ENCODE measurements at regions not wholly inside any gene's neighbourhood (a gene's known extent, or its start where the extent isn't known, plus 50 kb on each side); places are given as distances from the start of the nearest gene placed in this dataset.

GRCh38 chr1:14034506-14034905, 334.5 kb downstream of the PRDM2 start:
- H3K4me3 ChIP-seq (replicated peaks in 1 of 3; ENCODE audit: insufficient read depth in 1 of 3, low read depth in 1 of 3, low read length in 3 of 3), result no peak overlapping the region
- no peak overlapping the region for H3K9ac ChIP-seq (replicated peaks; ENCODE audit: extremely low read depth, insufficient read depth, low read length)
- dilution Hi-C loops (cut with MboI; ENCODE audit: extremely low pct_ligation_motif_present, low sequenced_read_pairs) (no loop called here), intact Hi-C loops (cut with micrococcal nuclease) (no loop called here)
- TF ChIP-seq JUN (IDR thresholded peaks at IDR 0.05; ENCODE audit: borderline replicate concordance, insufficient read depth, insufficient read length, low read depth) (no peak), POLR2AphosphoS5 (IDR thresholded peaks at IDR 0.05; ENCODE audit: insufficient read depth, low read depth, low read length) (no peak), MYC (IDR thresholded peaks at IDR 0.05; ENCODE audit: low read depth, low read length) (no peak), GATA2 (IDR thresholded peaks at IDR 0.05; ENCODE audit: insufficient read depth, insufficient read length, low read depth, low read length) (no peak), EZH2 (IDR thresholded peaks at IDR 0.05; ENCODE audit: borderline replicate concordance, low read depth, low read length, severe bottlenecking) (no peak), POLR2A (IDR thresholded peaks at IDR 0.05; ENCODE audit: low read depth, low read length) (no peak), FOS (IDR thresholded peaks at IDR 0.05; ENCODE audit: borderline replicate concordance, insufficient read depth, low read length) (no peak)
- TF ChIP-seq, protein P1, sequence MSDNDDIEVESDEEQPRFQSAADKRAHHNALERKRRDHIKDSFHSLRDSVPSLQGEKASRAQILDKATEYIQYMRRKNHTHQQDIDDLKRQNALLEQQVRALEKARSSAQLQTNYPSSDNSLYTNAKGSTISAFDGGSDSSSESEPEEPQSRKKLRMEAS (IDR thresholded peaks at IDR 0.05; ENCODE audit: insufficient read depth, insufficient read length), result no peak
- TF ChIP-seq, protein P2, sequence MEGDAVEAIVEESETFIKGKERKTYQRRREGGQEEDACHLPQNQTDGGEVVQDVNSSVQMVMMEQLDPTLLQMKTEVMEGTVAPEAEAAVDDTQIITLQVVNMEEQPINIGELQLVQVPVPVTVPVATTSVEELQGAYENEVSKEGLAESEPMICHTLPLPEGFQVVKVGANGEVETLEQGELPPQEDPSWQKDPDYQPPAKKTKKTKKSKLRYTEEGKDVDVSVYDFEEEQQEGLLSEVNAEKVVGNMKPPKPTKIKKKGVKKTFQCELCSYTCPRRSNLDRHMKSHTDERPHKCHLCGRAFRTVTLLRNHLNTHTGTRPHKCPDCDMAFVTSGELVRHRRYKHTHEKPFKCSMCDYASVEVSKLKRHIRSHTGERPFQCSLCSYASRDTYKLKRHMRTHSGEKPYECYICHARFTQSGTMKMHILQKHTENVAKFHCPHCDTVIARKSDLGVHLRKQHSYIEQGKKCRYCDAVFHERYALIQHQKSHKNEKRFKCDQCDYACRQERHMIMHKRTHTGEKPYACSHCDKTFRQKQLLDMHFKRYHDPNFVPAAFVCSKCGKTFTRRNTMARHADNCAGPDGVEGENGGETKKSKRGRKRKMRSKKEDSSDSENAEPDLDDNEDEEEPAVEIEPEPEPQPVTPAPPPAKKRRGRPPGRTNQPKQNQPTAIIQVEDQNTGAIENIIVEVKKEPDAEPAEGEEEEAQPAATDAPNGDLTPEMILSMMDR (IDR thresholded peaks at IDR 0.05; ENCODE audit: extremely low read depth in 1 of 2, insufficient read depth in 1 of 2, low read depth in 1 of 2, low read length in 2 of 2), result no peak
- H3K27ac ChIP-seq (ENCODE audit: insufficient read depth, low read depth, low read length), result no peak overlapping the region
- POLR2A ChIA-PET, result no interaction called here
- no peaks in the 10 kb centered on the region for H3K9me1 ChIP-seq (replicated peaks; ENCODE audit: control insufficient read depth, extremely low read depth, insufficient read depth, low read length)
- H3K79me2 ChIP-seq (ENCODE audit: control insufficient read depth, insufficient read depth, low read length), result no peaks in the 10 kb centered on the region
- CTCF ChIA-PET, result no interaction called here
- no peak overlapping the region for H3K4me2 ChIP-seq (ENCODE audit: insufficient read depth, low read length)
- BruUV-seq (replicated peaks), result no TSS peak
- no peaks in the 10 kb centered on the region for H3K27me3 ChIP-seq (ENCODE audit: control insufficient read depth in 2 of 2, insufficient read depth in 2 of 2, low read length in 2 of 2)
- H3K9me3 ChIP-seq (replicated peaks; ENCODE audit: control insufficient read depth, insufficient read depth, low read length), result peaks cover 3% of the 10 kb centered on the region
- H4K20me1 ChIP-seq (replicated peaks; ENCODE audit: control insufficient read depth, extremely low read depth, insufficient read depth, low read length), result no peaks in the 10 kb centered on the region
- no peaks in the 10 kb centered on the region for H3K36me3 ChIP-seq (ENCODE audit: control insufficient read depth in 2 of 2, extremely low read depth in 1 of 2, insufficient read depth in 2 of 2, low read length in 2 of 2)
- H2AFZ ChIP-seq (ENCODE audit: low read depth, low read length), result no peak overlapping the region
- DNase-seq (ENCODE audit: low read depth, low spot score), result no peak
- no peaks in the 10 kb centered on the region for H3K4me1 ChIP-seq (ENCODE audit: control insufficient read depth, extremely low read depth, insufficient read depth, low read length)
- no peak for FAIRE-seq
